HG03432 (cell line): ENCODE measurements at regions not wholly inside any gene's neighbourhood (a gene's known extent, or its start where the extent isn't known, plus 50 kb on each side); places are given as distances from the start of the nearest gene placed in this dataset.

Experiments
- ATAC-seq: cut with Tn5 transposase; IDR thresholded peaks from one replicate; pipeline ENCODE4 v1.9.1; 2021; ENCODE audit warnings: mild to moderate bottlenecking, moderate library complexity; ENCODE audit not compliant: unreplicated experiment

DNA sequence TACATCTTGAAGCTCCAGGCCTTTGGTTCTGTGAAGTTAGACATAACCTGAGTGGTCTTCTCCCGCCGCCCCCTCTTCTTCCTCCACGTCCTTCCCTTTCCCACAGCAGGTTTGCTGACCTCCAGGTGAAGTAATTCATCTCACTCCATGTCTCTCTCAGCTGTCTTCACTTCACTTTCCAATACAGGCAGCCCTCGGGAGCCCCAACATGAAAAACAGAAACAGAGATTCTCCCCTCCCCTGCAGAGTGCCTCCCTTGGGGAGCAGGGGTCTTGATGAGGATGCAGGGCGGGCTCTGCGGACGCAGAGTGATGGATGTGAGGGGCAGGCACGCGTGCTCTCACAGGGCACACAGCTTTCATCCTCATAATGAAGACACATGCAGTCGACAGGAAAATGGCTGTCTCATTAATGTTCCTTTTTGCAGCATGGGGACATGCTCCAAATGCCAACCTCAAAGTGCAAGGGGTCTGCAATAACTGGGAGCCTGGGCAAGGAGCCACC, 95.6 kb downstream of the GPAM start:
- ATAC-seq: no peak

DNA sequence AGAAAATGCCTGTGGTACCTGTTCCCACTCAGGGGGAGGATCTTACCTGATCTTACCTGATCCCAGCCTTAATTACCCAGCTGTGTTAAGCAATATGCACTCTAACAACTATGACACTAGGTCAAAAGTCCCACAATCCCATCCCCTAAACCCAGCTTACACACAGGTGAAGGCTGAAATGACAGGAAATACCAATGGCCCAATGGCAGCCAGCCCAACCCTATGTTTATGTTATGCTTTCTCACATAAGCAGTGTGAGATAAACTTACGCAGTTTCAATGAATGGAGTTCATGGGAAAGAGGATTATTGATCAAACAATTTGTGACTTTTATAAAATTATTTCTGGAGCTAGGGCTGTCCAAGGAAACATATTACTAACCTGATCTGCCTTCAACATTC, 91.9 kb downstream of the GPAM start:
- ATAC-seq: no peak

DNA sequence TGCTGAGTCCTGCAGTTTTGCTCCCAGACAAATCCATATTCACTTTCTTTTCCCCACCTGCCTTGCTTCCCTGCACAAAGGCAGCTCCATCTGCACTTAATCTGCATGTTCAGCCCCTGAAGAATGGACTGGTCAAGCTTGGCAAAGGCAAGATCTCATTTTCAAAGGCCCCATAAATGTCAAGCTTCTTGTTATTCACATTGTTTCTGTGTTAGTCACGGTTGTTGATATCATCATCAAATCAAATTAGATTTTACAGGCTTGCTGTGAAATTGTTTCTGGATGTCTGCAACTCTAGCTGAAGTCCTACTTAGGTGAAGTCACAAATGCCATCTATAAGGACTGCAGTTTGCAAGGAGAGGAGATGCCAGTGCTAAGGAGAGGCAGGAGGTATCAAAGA, 91.0 kb downstream of the GPAM start:
- ATAC-seq: no peak

DNA sequence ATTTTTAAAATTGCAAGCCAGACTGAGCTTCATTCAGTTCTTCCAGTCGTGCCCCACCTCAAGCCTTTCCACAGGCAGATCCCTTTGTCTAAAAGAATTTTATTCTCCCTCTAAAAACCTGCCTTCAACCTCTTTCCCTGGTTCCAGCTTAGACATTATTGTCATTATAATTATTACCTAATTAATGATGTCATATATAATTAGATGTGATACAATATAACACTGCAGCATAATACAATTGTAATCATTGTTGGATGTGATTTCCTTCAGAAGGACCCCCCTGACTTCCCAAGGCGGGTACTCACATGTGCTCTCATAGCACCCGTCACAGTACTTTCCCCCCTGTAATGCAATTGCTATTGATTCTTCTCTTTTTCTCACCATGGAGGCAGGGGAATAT, 88.6 kb downstream of the GPAM start:
- ATAC-seq: no peak

DNA sequence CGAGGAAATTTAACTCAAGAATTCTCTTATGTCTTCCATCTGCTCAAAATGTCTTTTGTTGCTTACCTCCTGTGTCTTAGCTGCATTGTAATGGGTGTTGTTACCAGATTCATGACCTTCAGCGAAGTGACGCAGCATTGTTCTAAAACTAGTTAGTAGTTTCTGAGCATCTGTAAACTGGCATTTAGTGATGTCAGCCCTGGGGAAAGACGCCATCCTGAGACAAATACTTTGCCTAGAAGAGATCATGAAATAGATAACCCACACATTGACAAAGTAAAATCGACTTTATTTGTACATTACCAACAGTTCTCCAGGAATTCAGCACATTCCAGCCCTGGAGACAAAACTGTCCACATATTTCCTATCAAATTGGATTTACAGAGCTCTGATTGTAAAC, 87.8 kb downstream of the GPAM start:
- no peak for ATAC-seq

DNA sequence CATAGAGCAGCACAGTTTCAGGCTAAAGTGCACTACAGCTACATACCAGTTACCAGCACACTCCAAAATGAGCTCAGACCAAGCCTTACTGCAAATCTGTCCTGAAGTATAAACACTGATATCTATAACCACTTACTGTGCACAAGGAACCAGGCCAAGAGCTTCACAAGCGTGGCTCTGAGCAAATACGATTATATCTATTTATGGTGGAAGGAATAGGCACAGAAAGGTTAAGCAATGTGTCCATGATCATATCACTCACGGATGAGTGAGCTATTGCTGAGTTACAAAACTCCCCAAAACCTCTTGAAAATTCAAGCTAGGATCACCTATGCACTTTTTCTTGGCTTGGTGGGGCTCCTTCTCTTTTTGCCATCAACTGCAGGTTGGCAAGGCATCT, 84.9 kb downstream of the GPAM start:
- ATAC-seq: no peak
